HG03442 (cell line): ENCODE measurements at regions not wholly inside any gene's neighbourhood (a gene's known extent, or its start where the extent isn't known, plus 50 kb on each side); places are given as distances from the start of the nearest gene placed in this dataset.
A peak's percentile ranks its signal among the peaks of the same experiment; 100 is the strongest.
"Not testable (repeated sequence)": the region's sequence is repeated elsewhere in the genome, so short reads cannot be mapped to it uniquely, and the experiment has no call there.

ENCODE experiments used
- ATAC-seq: cut with Tn5 transposase; IDR thresholded peaks from one replicate; pipeline ENCODE4 v1.9.1; 2021; ENCODE audit warnings: mild to moderate bottlenecking, moderate library complexity; ENCODE audit not compliant: unreplicated experiment

DNA sequence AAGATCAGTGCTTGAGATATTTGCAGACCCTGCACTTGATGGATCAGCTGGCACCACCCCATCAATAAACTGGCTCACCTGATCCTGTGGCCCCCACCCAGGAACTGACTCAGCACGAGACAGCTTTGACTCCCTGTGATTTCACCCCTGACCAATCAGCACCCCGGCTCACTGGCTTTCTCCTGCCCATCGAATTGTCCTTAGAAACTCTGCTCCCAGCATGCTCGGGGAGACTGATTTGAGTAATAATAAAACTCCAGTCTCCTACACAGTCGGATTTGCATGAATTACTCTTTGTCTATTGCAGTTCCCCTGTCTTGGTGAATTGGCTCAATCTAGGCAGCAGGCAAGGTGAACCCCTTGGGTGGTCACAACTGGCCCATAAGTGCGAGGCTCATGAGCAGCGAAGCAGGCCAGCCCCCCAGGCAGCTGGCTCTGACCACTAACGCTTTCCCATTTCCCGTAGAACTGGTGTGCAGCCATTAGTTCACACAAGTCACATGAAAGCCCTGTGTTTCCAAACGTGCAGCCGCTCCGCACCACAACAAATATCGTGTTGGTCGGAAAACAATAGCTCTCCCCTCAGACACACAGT lies 79.6 kb downstream of the RSPH3 start:
- ATAC-seq = no peak

DNA sequence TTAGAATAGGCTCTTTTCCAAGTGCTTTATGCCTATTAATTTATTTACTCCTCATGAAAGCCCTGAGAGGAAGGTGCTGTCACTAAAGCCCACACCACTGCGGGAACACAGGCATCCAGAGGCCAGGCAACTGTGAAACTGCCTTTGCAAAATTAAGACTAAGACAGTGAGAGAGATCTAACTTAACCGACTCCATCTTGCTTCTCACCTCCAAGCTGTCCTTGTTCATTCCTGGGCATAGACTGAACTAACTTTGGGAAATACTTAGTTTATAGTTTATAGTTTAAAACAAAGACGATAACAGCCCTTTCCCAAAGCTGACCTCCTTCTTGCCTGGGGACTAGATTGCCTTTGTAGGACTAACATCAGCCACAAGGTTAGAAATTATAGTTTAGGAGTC lies 80.1 kb downstream of the RSPH3 start:
- ATAC-seq = no peak

- ATAC-seq = no peak
These were observed 83.4 kb downstream of the RSPH3 start for GRCh38 chr6:158916617-158917016.

GRCh38 chr6:158914923-158915322 lies 85.1 kb downstream of the RSPH3 start:
- ATAC-seq = no peak

- ATAC-seq = no peak
These were observed 86.4 kb downstream of the RSPH3 start for GRCh38 chr6:158913580-158913979.

DNA sequence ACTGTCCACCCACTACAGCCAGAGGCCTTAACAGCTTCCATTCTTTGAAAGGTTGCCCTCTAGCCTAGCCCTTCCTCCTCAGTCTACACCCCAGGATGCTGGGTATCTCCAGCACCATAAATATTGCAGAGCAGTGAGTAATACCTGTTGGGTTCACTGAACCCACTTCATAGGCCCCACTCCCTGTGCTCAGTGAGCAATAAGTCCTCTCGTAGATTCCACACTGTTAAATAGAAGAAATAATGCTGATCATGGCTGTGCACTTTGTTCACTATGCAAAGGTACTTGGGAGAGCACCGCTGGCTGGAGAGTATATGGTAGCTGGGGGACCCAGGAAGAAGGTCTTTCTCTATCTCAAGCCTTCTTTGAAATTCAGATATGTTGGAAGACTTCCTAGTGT lies 87.3 kb downstream of the RSPH3 start:
- ATAC-seq = no peak

GRCh38 chr6:158911746-158912480 lies 88.1 kb downstream of the RSPH3 start:
- no peak for ATAC-seq

DNA sequence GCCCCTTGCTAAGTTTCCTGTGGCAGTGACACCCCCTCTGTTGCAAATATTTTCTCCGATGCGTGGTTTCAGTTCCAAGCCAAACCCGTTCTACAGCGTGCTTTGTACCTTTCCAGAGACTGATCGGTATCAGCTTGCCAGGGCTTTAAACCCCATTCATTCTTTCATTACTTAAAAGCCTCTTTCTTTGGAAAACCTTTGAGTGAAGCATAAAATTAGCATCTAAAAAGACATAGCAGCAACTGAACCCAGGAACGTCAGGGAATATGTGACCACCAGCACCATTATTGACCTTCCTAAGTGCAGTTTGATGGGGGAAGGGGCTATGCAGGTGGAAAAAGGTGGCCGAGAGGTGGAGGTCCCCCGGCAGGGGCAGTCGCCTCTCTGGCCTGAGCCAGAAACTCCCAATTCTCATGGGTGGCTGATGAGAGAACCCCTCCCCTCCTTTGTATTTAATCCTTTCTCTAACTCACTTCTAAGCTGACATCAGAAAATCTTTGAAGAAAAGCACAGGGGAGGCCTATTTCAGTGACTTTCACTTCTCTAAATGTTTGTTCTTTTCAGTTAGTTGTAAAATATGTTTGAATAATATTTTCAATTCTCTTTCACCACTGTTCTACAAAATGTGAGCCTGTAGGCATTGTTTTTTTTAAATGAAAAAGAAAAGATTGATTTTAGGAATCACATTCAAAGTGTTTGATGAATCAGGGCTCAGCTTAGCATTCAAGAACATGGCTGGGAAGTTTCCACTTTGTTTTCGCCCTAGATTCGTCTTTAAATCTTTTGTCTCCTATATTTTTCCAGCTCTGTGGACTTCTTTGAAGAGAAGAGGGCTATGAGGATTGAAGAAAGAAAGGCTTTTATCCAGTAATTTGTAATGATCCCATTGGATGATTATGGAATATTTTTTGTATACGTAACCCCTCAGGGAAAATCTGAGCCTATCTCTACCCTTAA lies 89.2 kb downstream of the RSPH3 start:
- peak; percentile 40 for ATAC-seq

GRCh38 chr6:158909938-158910337 lies 90.1 kb downstream of the RSPH3 start:
- no peak for ATAC-seq

DNA sequence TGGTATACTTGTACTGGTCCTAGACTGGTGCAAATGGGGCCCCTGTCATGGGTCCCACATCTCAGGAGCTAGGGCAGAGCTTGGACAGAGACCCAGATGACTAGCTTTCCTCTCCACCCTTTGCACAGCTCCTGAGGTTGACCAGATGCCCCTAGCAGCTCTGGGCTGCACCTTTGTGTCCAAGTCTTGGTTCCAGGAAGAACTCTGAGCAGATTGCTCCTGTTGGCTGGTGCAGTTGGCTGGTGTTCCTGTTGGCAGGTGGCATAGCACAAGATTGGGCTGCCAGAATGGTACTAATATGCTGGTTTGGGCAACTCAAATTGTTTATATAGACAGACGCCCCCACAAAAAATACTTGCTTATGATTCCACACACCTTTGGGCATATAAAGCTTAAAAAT lies 89.4 kb upstream of the EZR start:
- no peak for ATAC-seq

- ATAC-seq = no peak
These were observed 88.8 kb upstream of the EZR start for GRCh38 chr6:158907931-158908330.

GRCh38 chr6:158906926-158907325 lies 87.8 kb upstream of the EZR start:
- no peak for ATAC-seq

GRCh38 chr6:158905277-158905676 lies 86.1 kb upstream of the EZR start:
- ATAC-seq = no peak

DNA sequence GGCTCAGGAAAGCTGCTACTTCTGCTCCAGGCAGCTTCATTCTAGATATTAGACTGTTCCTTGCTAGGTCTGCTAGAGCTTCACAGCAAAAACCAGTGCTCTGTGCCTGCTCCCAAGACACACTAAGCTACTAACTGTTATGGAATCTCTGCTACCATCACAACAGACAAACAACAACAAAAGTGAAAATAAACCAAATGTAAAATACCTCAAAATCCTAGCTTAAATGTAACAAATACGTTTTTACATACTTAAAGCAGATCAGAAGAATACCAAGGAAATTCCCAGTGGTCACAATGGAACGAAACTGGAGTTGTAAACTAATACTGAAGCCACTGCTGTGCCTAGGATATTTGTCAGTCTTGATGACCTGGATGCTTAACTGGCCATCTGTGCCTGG lies 84.6 kb upstream of the EZR start:
- no peak for ATAC-seq

- no peak for ATAC-seq
These were observed 81.6 kb upstream of the EZR start for GRCh38 chr6:158900663-158901312.

DNA sequence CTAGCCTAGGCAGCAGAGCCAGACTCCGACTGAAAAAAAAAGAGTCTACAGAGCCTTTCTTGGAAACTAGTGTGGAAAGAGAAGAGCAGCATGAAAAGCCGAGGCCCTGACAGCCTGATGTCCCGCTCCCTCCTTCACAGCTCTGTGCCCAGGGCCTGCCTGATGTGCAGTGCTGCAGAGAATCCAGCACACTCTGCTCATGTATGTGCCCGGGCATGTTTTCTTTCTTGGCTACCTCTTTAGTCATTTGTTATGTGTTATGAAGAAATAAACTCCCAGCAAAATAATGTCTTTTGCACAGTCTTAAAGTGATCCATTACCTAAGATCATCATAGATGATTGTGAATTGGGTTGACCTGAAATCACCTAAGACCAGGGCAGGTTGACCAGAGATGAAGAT lies 78.1 kb upstream of the EZR start:
- no peak for ATAC-seq

DNA sequence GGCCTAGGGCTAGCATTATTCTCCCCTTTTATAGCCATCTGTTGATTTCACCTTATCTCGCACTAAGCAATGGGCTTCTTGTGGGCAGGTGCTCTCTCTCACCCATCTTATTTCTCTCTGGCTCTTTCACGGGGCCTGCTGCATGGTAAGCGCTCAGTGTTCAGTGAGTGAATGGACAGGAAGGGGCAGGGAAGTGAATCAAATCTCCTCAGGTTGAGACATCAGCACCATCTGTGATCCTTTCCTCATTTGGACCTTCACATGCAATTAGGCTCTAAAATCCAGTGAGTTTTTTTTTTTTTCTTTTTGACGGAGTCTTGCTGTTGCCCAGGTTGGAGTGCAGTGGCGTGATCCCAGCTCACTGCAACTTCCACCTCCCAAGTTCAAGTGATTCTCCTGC lies 76.5 kb upstream of the EZR start:
- no peak for ATAC-seq

- no peak for ATAC-seq
These were observed 75.0 kb upstream of the EZR start for GRCh38 chr6:158894193-158894592.

DNA sequence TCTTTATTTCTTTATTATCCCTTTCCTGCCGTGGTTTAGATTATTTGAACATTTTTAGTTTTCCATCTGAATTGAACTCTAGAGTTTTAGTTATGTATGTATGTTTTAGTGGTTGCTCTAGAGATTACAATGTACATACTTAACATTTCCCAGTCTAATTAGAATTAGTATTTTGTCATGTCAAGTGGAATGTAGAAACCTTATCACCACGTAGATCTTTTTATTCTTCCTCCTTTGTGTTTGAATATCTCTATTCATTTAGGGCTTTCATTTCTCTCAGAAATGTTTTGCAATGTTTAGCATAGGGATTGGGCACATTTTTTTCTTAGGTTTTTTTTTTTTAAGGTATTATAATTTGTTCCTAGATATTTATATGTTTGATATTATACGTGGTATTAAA lies 73.1 kb upstream of the EZR start:
- ATAC-seq = no peak

- not testable (repeated sequence) for ATAC-seq
These were observed 72.4 kb upstream of the EZR start for GRCh38 chr6:158891560-158891959.

DNA sequence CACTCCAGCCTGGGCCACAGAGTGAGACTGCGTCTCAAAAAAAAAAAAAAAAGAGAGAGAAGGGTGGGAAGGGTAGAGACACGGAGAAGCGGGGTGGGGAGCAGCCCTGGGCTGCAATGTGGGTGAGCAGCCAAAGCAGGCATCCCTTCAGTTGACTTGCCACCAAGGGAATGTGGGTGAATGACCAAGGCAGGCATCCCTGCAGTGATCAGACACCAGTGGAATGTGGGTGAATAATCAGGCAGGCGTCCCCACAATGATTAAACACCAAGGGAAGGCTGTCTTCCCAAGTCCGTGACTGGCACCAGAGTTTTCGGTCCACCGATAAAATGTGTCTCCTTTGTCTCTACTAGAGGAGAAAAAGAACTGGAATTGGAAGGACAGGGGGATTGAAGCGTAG lies 69.0 kb upstream of the EZR start:
- ATAC-seq = not testable (repeated sequence)
